Choroid plexus epithelial cell (primary cell): ENCODE measurements at regions not wholly inside any gene's neighbourhood (a gene's known extent, or its start where the extent isn't known, plus 50 kb on each side); places are given as distances from the start of the nearest gene placed in this dataset.

ENCODE experiments used
- DNase-seq: peaks from one replicate; pipeline ENCODE4 v3.0.0-alpha.2; 2010; ENCODE audit warnings: low read depth
- H3K4me3 ChIP-seq: 2 replicates; pipeline ENCODE4 v1.5.1; 2011; ENCODE audit warnings: low read depth, mild to moderate bottlenecking, control low read depth, low read length, moderate library complexity
- CTCF ChIP-seq: conservative IDR thresholded peaks from 2 replicates; pipeline ENCODE4 v1.5.1; 2011; ENCODE audit warnings: low read depth, mild to moderate bottlenecking, control low read depth, inconsistent platforms, low read length, moderate library complexity

- H3K4me3 ChIP-seq, result no peak overlapping the region
- no peak for TF ChIP-seq CTCF
- no peak for DNase-seq
Measured at GRCh38 chr4:123848606-123849005, 452.0 kb downstream of the SPRY1 start.

- no peak overlapping the region for H3K4me3 ChIP-seq
- DNase-seq, result no peak
- TF ChIP-seq CTCF, result no peak
Measured at GRCh38 chr4:123849495-123849894, 452.9 kb downstream of the SPRY1 start.

- DNase-seq, result no peak
- TF ChIP-seq CTCF, result no peak
Measured at GRCh38 chr4:123851521-123851920, 454.9 kb downstream of the SPRY1 start.

GRCh38 chr4:123853651-123854050 lies 457.1 kb downstream of the SPRY1 start:
- H3K4me3 ChIP-seq, result no peak overlapping the region
- TF ChIP-seq CTCF, result no peak
- DNase-seq, result no peak

More at GRCh38 chr4:123851521-123851920, 454.9 kb downstream of the SPRY1 start:
- no peak overlapping the region for H3K4me3 ChIP-seq

- H3K4me3 ChIP-seq, result no peak overlapping the region
- peak; percentile 42 for TF ChIP-seq CTCF
- DNase-seq, result peak; percentile 69
Measured at GRCh38 chr4:123856689-123857545, 460.3 kb downstream of the SPRY1 start.

GRCh38 chr4:123858465-123858864 lies 461.9 kb downstream of the SPRY1 start:
- no peak for DNase-seq
- no peak overlapping the region for H3K4me3 ChIP-seq
- no peak for TF ChIP-seq CTCF

GRCh38 chr4:123862812-123863211 lies 466.2 kb downstream of the SPRY1 start:
- TF ChIP-seq CTCF, result no peak
- H3K4me3 ChIP-seq, result no peak overlapping the region
- DNase-seq, result no peak
